Left kidney (tissue), 1 donor: ENCODE measurements at regions not wholly inside any gene's neighbourhood (a gene's known extent, or its start where the extent isn't known, plus 50 kb on each side); places are given as distances from the start of the nearest gene placed in this dataset.

Experiments used
- DNase-seq: peaks from one replicate; pipeline ENCODE4 v3.0.0-alpha.2; 2013

- DNase-seq, result no peak
Measured at GRCh38 chr22:48256041-48256739, 1493.7 kb downstream of the TBC1D22A start.

- no peak for DNase-seq
Measured at GRCh38 chr22:48254311-48254873, 1491.9 kb downstream of the TBC1D22A start.

- no peak for DNase-seq
Measured at GRCh38 chr22:48253573-48253972, 1491.1 kb downstream of the TBC1D22A start.

GRCh38 chr22:48253136-48253535 lies 1490.7 kb downstream of the TBC1D22A start:
- DNase-seq, result no peak

- no peak for DNase-seq
Measured at GRCh38 chr22:48251629-48252028, 1489.2 kb downstream of the TBC1D22A start.

GRCh38 chr22:48250937-48251530 lies 1488.6 kb downstream of the TBC1D22A start:
- no peak for DNase-seq

- DNase-seq, result no peak
Measured at GRCh38 chr22:48250286-48250895, 1487.9 kb downstream of the TBC1D22A start.

- no peak for DNase-seq
Measured at GRCh38 chr22:48249713-48250268, 1487.3 kb downstream of the TBC1D22A start.

GRCh38 chr22:48248901-48249455 lies 1486.5 kb downstream of the TBC1D22A start:
- DNase-seq, result no peak

- no peak for DNase-seq
Measured at GRCh38 chr22:48247829-48248228, 1485.4 kb downstream of the TBC1D22A start.

- no peak for DNase-seq
Measured at GRCh38 chr22:48245196-48245485, 1482.7 kb downstream of the TBC1D22A start.

- no peak for DNase-seq
Measured at GRCh38 chr22:48244388-48245195, 1482.1 kb downstream of the TBC1D22A start.

GRCh38 chr22:48242461-48242864 lies 1480.0 kb downstream of the TBC1D22A start:
- DNase-seq, result no peak

- no peak for DNase-seq
Measured at GRCh38 chr22:48241658-48242057, 1479.2 kb downstream of the TBC1D22A start.

- DNase-seq, result no peak
Measured at GRCh38 chr22:48240935-48241230, 1478.4 kb downstream of the TBC1D22A start.

GRCh38 chr22:48240148-48240934 lies 1477.9 kb downstream of the TBC1D22A start:
- DNase-seq, result no peak

- no peak for DNase-seq
Measured at GRCh38 chr22:48239461-48240147, 1477.2 kb downstream of the TBC1D22A start.

GRCh38 chr22:48238966-48239365 lies 1476.5 kb downstream of the TBC1D22A start:
- DNase-seq, result no peak

GRCh38 chr22:48238284-48238915 lies 1476.0 kb downstream of the TBC1D22A start:
- no peak for DNase-seq
